ENCODE measurements at regions not wholly inside any gene's neighbourhood (a gene's known extent, or its start where the extent isn't known, plus 50 kb on each side); places are given as distances from the start of the nearest gene placed in this dataset.

GRCh38 chr11:127998421-127998820 lies 588.9 kb downstream of the ETS1 start:
- no peak for DNase-seq
- intact Hi-C loops (cut with micrococcal nuclease) = no loop called here
- Histone ChIP-seq H3K4me1 (no peaks in the 10 kb centered on the region), H3K27me3 (ENCODE audit: low read depth) (peaks cover 7% of the 10 kb centered on the region), H3K9me3 (replicated peaks) (no peaks in the 10 kb centered on the region), H3K36me3 (no peaks in the 10 kb centered on the region), H3K4me3 (no peak overlapping the region), H3K27ac (replicated peaks) (no peak overlapping the region)
- TF ChIP-seq, protein P1, sequence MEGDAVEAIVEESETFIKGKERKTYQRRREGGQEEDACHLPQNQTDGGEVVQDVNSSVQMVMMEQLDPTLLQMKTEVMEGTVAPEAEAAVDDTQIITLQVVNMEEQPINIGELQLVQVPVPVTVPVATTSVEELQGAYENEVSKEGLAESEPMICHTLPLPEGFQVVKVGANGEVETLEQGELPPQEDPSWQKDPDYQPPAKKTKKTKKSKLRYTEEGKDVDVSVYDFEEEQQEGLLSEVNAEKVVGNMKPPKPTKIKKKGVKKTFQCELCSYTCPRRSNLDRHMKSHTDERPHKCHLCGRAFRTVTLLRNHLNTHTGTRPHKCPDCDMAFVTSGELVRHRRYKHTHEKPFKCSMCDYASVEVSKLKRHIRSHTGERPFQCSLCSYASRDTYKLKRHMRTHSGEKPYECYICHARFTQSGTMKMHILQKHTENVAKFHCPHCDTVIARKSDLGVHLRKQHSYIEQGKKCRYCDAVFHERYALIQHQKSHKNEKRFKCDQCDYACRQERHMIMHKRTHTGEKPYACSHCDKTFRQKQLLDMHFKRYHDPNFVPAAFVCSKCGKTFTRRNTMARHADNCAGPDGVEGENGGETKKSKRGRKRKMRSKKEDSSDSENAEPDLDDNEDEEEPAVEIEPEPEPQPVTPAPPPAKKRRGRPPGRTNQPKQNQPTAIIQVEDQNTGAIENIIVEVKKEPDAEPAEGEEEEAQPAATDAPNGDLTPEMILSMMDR (IDR thresholded peaks at IDR 0.05; ENCODE audit: borderline replicate concordance) = no peak

GRCh38 chr11:127997594-127997993 lies 589.8 kb downstream of the ETS1 start:
- no peak overlapping the region for H3K4me3 ChIP-seq
- H3K36me3 ChIP-seq = no peaks in the 10 kb centered on the region
- intact Hi-C loops (cut with micrococcal nuclease) = no loop called here
- no peak for DNase-seq
- H3K9me3 ChIP-seq (replicated peaks) = no peaks in the 10 kb centered on the region
- TF ChIP-seq, protein P1 (IDR thresholded peaks at IDR 0.05; ENCODE audit: borderline replicate concordance) = no peak
- no peak overlapping the region for H3K27ac ChIP-seq (replicated peaks)
- H3K27me3 ChIP-seq (ENCODE audit: low read depth) = peaks cover 7% of the 10 kb centered on the region
- no peaks in the 10 kb centered on the region for H3K4me1 ChIP-seq

DNA sequence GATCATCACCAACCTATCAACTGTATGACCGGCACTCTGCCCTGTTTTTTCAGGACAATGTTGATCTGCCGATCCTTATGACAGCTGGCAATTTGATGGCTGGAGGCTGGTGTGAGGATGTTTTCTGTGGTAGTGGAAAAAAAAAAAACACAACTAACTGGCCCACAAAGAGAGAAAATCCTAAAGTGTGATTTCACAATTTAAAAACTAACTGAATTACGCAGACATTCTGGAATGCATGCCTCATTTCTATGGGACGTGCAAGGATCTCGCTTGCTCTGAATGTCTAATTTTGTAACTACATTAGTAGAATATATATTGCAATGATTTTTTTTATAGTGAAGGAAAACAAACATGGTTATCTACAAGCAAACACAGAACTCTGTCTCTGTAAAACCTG lies 590.5 kb downstream of the ETS1 start:
- intact Hi-C loops (cut with micrococcal nuclease) = no loop called here
- H3K9me3 ChIP-seq (replicated peaks) = no peaks in the 10 kb centered on the region

GRCh38 chr11:127995921-127996320 lies 591.4 kb downstream of the ETS1 start:
- TF ChIP-seq, protein P1 (IDR thresholded peaks at IDR 0.05; ENCODE audit: borderline replicate concordance) = no peak
- DNase-seq = no peak
- intact Hi-C loops (cut with micrococcal nuclease) = no loop called here
- H3K27me3 ChIP-seq (ENCODE audit: low read depth) = peaks cover 7% of the 10 kb centered on the region
- no peaks in the 10 kb centered on the region for H3K4me1 ChIP-seq
- no peaks in the 10 kb centered on the region for H3K36me3 ChIP-seq
- H3K9me3 ChIP-seq (replicated peaks) = no peaks in the 10 kb centered on the region
- H3K4me3 ChIP-seq = no peak overlapping the region
- H3K27ac ChIP-seq (replicated peaks) = no peak overlapping the region

More for the DNA sequence above, 590.5 kb downstream of the ETS1 start:
- peaks cover 7% of the 10 kb centered on the region for H3K27me3 ChIP-seq (ENCODE audit: low read depth)
- H3K4me3 ChIP-seq = no peak overlapping the region
- H3K27ac ChIP-seq (replicated peaks) = no peak overlapping the region
- no peaks in the 10 kb centered on the region for H3K36me3 ChIP-seq
- TF ChIP-seq, protein P1 (IDR thresholded peaks at IDR 0.05; ENCODE audit: borderline replicate concordance) = no peak
- DNase-seq = no peak
- H3K4me1 ChIP-seq = no peaks in the 10 kb centered on the region

GRCh38 chr11:127994736-127995135 lies 592.6 kb downstream of the ETS1 start:
- H3K4me3 ChIP-seq = no peak overlapping the region
- DNase-seq = no peak
- intact Hi-C loops (cut with micrococcal nuclease) = no loop called here

More at GRCh38 chr11:127994736-127995135, 592.6 kb downstream of the ETS1 start:
- TF ChIP-seq, protein P1 (IDR thresholded peaks at IDR 0.05; ENCODE audit: borderline replicate concordance) = no peak
- Histone ChIP-seq H3K36me3 (no peaks in the 10 kb centered on the region), H3K27me3 (ENCODE audit: low read depth) (peaks cover 7% of the 10 kb centered on the region), H3K27ac (replicated peaks) (no peak overlapping the region), H3K4me1 (no peaks in the 10 kb centered on the region), H3K9me3 (replicated peaks) (no peaks in the 10 kb centered on the region)

Data from left ventricle myocardium inferior (tissue), 1 donor.